ENCODE measurements at regions not wholly inside any gene's neighbourhood (a gene's known extent, or its start where the extent isn't known, plus 50 kb on each side); places are given as distances from the start of the nearest gene placed in this dataset.

DNA sequence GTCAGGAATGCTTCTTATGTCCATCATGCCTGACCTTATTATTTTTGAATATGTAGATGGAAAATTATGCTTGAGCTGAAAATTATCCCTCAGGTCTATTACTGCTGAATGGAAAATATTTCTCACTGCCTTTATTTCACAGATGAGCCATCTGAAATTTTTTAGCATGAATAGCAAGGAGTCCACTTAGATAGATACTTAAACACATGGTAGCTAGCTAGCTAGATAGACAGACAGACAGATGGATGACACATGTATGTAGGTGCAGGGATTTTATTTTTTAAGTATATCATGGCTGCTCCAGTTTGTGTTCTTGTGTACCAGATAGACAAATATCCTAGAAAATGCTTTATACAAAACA lies 645.0 kb downstream of the MMUT start:
- Histone ChIP-seq H3K4me3 (ENCODE audit: low read length) (no peak overlapping the region), H2AFZ (ENCODE audit: low read length) (no peak overlapping the region), H3K27me3 (ENCODE audit: low read length) (no peaks in the 10 kb centered on the region), H3K9me2 (replicated peaks; ENCODE audit: low read length) (no peaks in the 10 kb centered on the region), H3K79me2 (ENCODE audit: low read length) (no peaks in the 10 kb centered on the region), H4K20me1 (ENCODE audit: low read length) (no peaks in the 10 kb centered on the region), H3K27ac (ENCODE audit: low read length) (no peak overlapping the region), H3K9ac (ENCODE audit: low read length) (no peak overlapping the region), H3F3A (ENCODE audit: low read length, unreplicated experiment) (no peaks in the 10 kb centered on the region), H3K36me3 (ENCODE audit: low read depth, low read length) (no peaks in the 10 kb centered on the region), H3K4me1 (ENCODE audit: insufficient read depth, low read length) (no peaks in the 10 kb centered on the region), H3K4me2 (ENCODE audit: low read length) (no peak overlapping the region), H3K9me3 (ENCODE audit: low read length) (no peaks in the 10 kb centered on the region)
- ATAC-seq (no peak), DNase-seq (no peak)
- TF ChIP-seq, protein P1, sequence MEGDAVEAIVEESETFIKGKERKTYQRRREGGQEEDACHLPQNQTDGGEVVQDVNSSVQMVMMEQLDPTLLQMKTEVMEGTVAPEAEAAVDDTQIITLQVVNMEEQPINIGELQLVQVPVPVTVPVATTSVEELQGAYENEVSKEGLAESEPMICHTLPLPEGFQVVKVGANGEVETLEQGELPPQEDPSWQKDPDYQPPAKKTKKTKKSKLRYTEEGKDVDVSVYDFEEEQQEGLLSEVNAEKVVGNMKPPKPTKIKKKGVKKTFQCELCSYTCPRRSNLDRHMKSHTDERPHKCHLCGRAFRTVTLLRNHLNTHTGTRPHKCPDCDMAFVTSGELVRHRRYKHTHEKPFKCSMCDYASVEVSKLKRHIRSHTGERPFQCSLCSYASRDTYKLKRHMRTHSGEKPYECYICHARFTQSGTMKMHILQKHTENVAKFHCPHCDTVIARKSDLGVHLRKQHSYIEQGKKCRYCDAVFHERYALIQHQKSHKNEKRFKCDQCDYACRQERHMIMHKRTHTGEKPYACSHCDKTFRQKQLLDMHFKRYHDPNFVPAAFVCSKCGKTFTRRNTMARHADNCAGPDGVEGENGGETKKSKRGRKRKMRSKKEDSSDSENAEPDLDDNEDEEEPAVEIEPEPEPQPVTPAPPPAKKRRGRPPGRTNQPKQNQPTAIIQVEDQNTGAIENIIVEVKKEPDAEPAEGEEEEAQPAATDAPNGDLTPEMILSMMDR (conservative IDR thresholded peaks at IDR 0.05; ENCODE audit: low read depth, low read length) = no peak
- no peak for TF ChIP-seq EZH2phosphoT487 (IDR thresholded peaks at IDR 0.05; ENCODE audit: borderline replicate concordance, low read length)
- no peak for TF ChIP-seq EZH2 (IDR thresholded peaks at IDR 0.05; ENCODE audit: low read length, unreplicated experiment)
- POLR2A ChIA-PET (ENCODE audit: unreplicated experiment) = no interaction called here
- intact Hi-C loops (cut with micrococcal nuclease) = no loop called here
- BruUV-seq (replicated peaks) = no TSS peak
- CTCF ChIA-PET = no interaction called here

DNA sequence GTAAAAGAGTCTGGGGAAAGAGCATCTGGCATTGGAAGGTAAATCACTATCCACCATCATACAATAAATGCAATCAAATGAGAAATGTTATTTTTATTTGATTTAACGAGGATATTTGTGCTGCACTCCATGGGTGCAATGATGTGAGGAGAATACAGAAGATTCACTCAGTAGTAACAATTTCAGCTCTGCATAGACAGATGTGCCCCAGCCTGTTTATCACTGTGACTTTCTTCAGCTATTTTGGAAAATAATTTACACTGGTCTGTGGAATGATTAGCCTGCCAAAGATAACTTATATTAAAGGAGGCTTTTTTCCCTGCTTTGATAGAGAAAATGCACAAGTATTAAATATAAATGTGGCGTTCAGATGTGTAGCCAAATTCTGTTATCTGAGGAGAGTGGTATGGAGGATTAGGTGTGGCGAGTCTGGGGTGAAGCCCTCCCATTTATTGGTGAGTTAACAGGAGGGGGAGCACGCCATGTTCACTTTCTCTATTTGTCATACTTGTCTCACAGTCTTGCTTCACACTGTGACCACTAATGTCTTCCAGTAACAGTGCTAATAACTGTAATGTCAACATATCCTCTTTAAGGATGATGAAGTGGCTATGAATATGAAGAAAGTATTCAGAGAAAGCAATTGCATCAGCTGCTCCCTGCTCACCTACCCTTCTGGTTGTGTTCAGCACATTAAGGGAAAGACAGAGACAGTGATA lies 645.6 kb downstream of the MMUT start:
- Histone ChIP-seq H3K36me3 (ENCODE audit: low read depth, low read length) (no peaks in the 10 kb centered on the region), H3F3A (ENCODE audit: low read length, unreplicated experiment) (no peaks in the 10 kb centered on the region), H3K27me3 (ENCODE audit: low read length) (no peaks in the 10 kb centered on the region), H3K27ac (ENCODE audit: low read length) (no peak overlapping the region), H3K4me3 (ENCODE audit: low read length) (no peak overlapping the region), H3K9me2 (replicated peaks; ENCODE audit: low read length) (no peaks in the 10 kb centered on the region), H3K9me3 (ENCODE audit: low read length) (no peaks in the 10 kb centered on the region), H2AFZ (ENCODE audit: low read length) (no peak overlapping the region), H3K79me2 (ENCODE audit: low read length) (no peaks in the 10 kb centered on the region), H3K9ac (ENCODE audit: low read length) (no peak overlapping the region), H3K4me1 (ENCODE audit: insufficient read depth, low read length) (no peaks in the 10 kb centered on the region), H3K4me2 (ENCODE audit: low read length) (no peak overlapping the region), H4K20me1 (ENCODE audit: low read length) (no peaks in the 10 kb centered on the region)
- intact Hi-C loops (cut with micrococcal nuclease) = no loop called here
- peak; percentile 9 for DNase-seq
- no peak for ATAC-seq
- ChIA-PET POLR2A (ENCODE audit: unreplicated experiment) (no interaction called here), CTCF (no interaction called here)
- BruUV-seq (replicated peaks) = no TSS peak
- no peak for TF ChIP-seq EZH2 (IDR thresholded peaks at IDR 0.05; ENCODE audit: low read length, unreplicated experiment)
- TF ChIP-seq, protein P1 (conservative IDR thresholded peaks at IDR 0.05; ENCODE audit: low read depth, low read length) = no peak
- no peak for TF ChIP-seq EZH2phosphoT487 (IDR thresholded peaks at IDR 0.05; ENCODE audit: borderline replicate concordance, low read length)

DNA sequence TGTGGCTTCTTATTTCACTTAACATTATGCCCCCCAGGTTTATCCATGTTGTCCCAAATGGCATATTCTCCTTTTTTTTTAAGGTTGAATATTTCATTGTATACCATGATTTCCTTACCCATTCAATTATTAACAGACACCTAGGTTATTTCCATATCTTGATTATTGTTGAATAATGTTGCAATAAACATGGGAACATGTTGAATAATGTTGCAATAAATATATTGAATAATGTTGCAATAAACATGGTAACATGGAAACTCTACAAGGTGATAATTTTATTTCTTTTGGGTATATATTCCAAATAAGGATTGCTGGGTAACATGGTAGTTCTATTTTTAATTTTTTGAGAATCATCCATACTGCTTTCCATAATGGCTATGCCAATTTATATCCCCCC lies 648.1 kb downstream of the MMUT start:
- POLR2A ChIA-PET (ENCODE audit: unreplicated experiment) = no interaction called here
- H3K4me3 ChIP-seq (ENCODE audit: low read length) = no peak overlapping the region

More for the DNA sequence above, 648.1 kb downstream of the MMUT start:
- intact Hi-C loops (cut with micrococcal nuclease) = no loop called here
- H2AFZ ChIP-seq (ENCODE audit: low read length) = no peak overlapping the region
- H3K9ac ChIP-seq (ENCODE audit: low read length) = no peak overlapping the region
- H3K79me2 ChIP-seq (ENCODE audit: low read length) = no peaks in the 10 kb centered on the region
- no peaks in the 10 kb centered on the region for H3K9me3 ChIP-seq (ENCODE audit: low read length)
- H4K20me1 ChIP-seq (ENCODE audit: low read length) = no peaks in the 10 kb centered on the region
- no peaks in the 10 kb centered on the region for H3F3A ChIP-seq (ENCODE audit: low read length, unreplicated experiment)
- H3K4me1 ChIP-seq (ENCODE audit: insufficient read depth, low read length) = no peaks in the 10 kb centered on the region
- no peaks in the 10 kb centered on the region for H3K9me2 ChIP-seq (replicated peaks; ENCODE audit: low read length)
- ATAC-seq (no peak), DNase-seq (no peak)
- CTCF ChIA-PET = no interaction called here
- no TSS peak for BruUV-seq (replicated peaks)
- no peak overlapping the region for H3K27ac ChIP-seq (ENCODE audit: low read length)
- no peak for TF ChIP-seq EZH2 (IDR thresholded peaks at IDR 0.05; ENCODE audit: low read length, unreplicated experiment)
- TF ChIP-seq EZH2phosphoT487 (IDR thresholded peaks at IDR 0.05; ENCODE audit: borderline replicate concordance, low read length) = no peak
- TF ChIP-seq, protein P1 (conservative IDR thresholded peaks at IDR 0.05; ENCODE audit: low read depth, low read length) = no peak
- H3K36me3 ChIP-seq (ENCODE audit: low read depth, low read length) = no peaks in the 10 kb centered on the region
- no peak overlapping the region for H3K4me2 ChIP-seq (ENCODE audit: low read length)
- H3K27me3 ChIP-seq (ENCODE audit: low read length) = no peaks in the 10 kb centered on the region

Data from PC-3 (cell line).